GM23248 (cell line): ENCODE measurements at regions not wholly inside any gene's neighbourhood (a gene's known extent, or its start where the extent isn't known, plus 50 kb on each side); places are given as distances from the start of the nearest gene placed in this dataset.

Source experiments
- EZH2 ChIP-seq: fragments of 200-600 bp; sonication (generic); IDR thresholded peaks from 2 replicates; pipeline ENCODE4 v1.6.1; 2018; ENCODE audit warnings: antibody characterized with exemption, mild to moderate bottlenecking; ENCODE audit not compliant: insufficient read depth, poor library complexity, severe bottlenecking
- EZH2phosphoT487 ChIP-seq: fragments of 200-600 bp; sonication (generic); IDR thresholded peaks from 2 replicates; pipeline ENCODE4 v1.6.1; 2018; ENCODE audit warnings: antibody characterized with exemption, moderate library complexity, mild to moderate bottlenecking, low read depth; ENCODE audit not compliant: insufficient read depth

- no peak for TF ChIP-seq EZH2
- TF ChIP-seq EZH2phosphoT487, result no peak
Measured at GRCh38 chr6:67496191-67496590, 1138.9 kb upstream of the ADGRB3 start.
